WTC11 (cell line): ENCODE measurements at regions not wholly inside any gene's neighbourhood (a gene's known extent, or its start where the extent isn't known, plus 50 kb on each side); places are given as distances from the start of the nearest gene placed in this dataset.

Experiments used
- ATAC-seq: fragments of 200-7000 bp; cut with Tn5 transposase; 2 replicates; pipeline ENCODE4 v1.10.0; 2021; ENCODE audit warnings: mild to moderate bottlenecking, moderate library complexity
- CTCF ChIA-PET: fragments of 300-600 bp; sonication (Branson Sonifier 250); formaldehyde crosslinking; loops from one replicate; lab custom pipeline; 2021; ENCODE audit warnings: antibody characterized with exemption; lab: Charles Lee
- POLR2A ChIA-PET: fragments of 350-600 bp; sonication (Branson Sonifier 250); formaldehyde crosslinking; loops from one replicate; lab custom pipeline; 2021; ENCODE audit warnings: antibody characterized with exemption; lab: Charles Lee
- DNase-seq: peaks from one replicate; pipeline ENCODE4 v3.0.0; 2021; ENCODE audit warnings: low spot score
- H3K27ac Mint-ChIP-seq: 2 replicates; pipeline ENCODE4 v1.8.0; 2021; ENCODE audit warnings: mixed read lengths
- H3K27me3 Mint-ChIP-seq: 2 replicates; pipeline ENCODE4 v1.8.0; 2021; ENCODE audit warnings: low read depth, mild to moderate bottlenecking, moderate library complexity, mixed read lengths
- H3K36me3 Mint-ChIP-seq: 2 replicates; pipeline ENCODE4 v1.8.0; 2021; ENCODE audit warnings: mixed read lengths
- H3K4me1 Mint-ChIP-seq: 2 replicates; pipeline ENCODE4 v1.8.0; 2022; ENCODE audit warnings: mixed read lengths
- H3K4me3 Mint-ChIP-seq: 2 replicates; pipeline ENCODE4 v1.8.0; 2021; ENCODE audit warnings: mild to moderate bottlenecking, moderate library complexity, mixed read lengths
- H3K9me3 Mint-ChIP-seq: 2 replicates; pipeline ENCODE4 v1.8.0; 2021; ENCODE audit warnings: mixed read lengths
- CBFB ChIP-seq: sonication (generic); formaldehyde crosslinking; IDR thresholded peaks from 2 replicates; pipeline ENCODE4 v1.8.1; 2022; ENCODE audit warnings: mild to moderate bottlenecking, low read depth, missing genetic modification reagents
- CREB1 ChIP-seq: sonication (generic); formaldehyde crosslinking; IDR thresholded peaks from 2 replicates; pipeline ENCODE4 v1.8.0; 2023; ENCODE audit warnings: mild to moderate bottlenecking, missing genetic modification reagents
- ETV6 ChIP-seq: sonication (generic); formaldehyde crosslinking; IDR thresholded peaks from 2 replicates; pipeline ENCODE4 v1.8.1; 2022; ENCODE audit warnings: mild to moderate bottlenecking, missing genetic modification reagents
- FOXJ3 ChIP-seq: sonication (generic); formaldehyde crosslinking; IDR thresholded peaks from 2 replicates; pipeline ENCODE4 v1.9.0; 2021; ENCODE audit warnings: missing genetic modification reagents, mild to moderate bottlenecking, borderline replicate concordance
- FOXP1 ChIP-seq: sonication (generic); formaldehyde crosslinking; IDR thresholded peaks from 2 replicates; pipeline ENCODE4 v1.8.0; 2022; ENCODE audit warnings: missing genetic modification reagents, mild to moderate bottlenecking, moderate library complexity, borderline replicate concordance
- JAZF1 ChIP-seq: fragments of 250-450 bp; sonication (Bioruptor Pico); IDR thresholded peaks from 2 replicates; pipeline ENCODE4 v1.9.0; 2021; ENCODE audit warnings: moderate library complexity, mild to moderate bottlenecking, inconsistent platforms
- NFYB ChIP-seq: sonication (generic); formaldehyde crosslinking; conservative IDR thresholded peaks from 2 replicates; pipeline ENCODE4 v1.8.0; 2022; ENCODE audit warnings: low read depth, missing genetic modification reagents
- RELA ChIP-seq: sonication (generic); formaldehyde crosslinking; IDR thresholded peaks from 2 replicates; pipeline ENCODE4 v1.8.1; 2022; ENCODE audit warnings: missing genetic modification reagents, mild to moderate bottlenecking, borderline replicate concordance
- SMAD3 ChIP-seq: sonication (generic); formaldehyde crosslinking; IDR thresholded peaks from 2 replicates; pipeline ENCODE4 v1.8.0; 2022; ENCODE audit warnings: missing genetic modification reagents, mild to moderate bottlenecking, borderline replicate concordance
- TCF7 ChIP-seq: sonication (generic); formaldehyde crosslinking; IDR thresholded peaks from 2 replicates; pipeline ENCODE4 v1.8.0; 2022; ENCODE audit warnings: mild to moderate bottlenecking, low read depth, missing genetic modification reagents, moderate library complexity
- USF1 ChIP-seq: sonication (generic); formaldehyde crosslinking; IDR thresholded peaks from 2 replicates; pipeline ENCODE4 v1.8.0; 2022; ENCODE audit warnings: mild to moderate bottlenecking, missing genetic modification reagents
- ZMAT4 ChIP-seq: fragments of 250-450 bp; sonication (Bioruptor Pico); IDR thresholded peaks from 2 replicates; pipeline ENCODE4 v1.9.0; 2021; ENCODE audit warnings: mild to moderate bottlenecking
- ZNF121 ChIP-seq: sonication (generic); formaldehyde crosslinking; IDR thresholded peaks from 2 replicates; pipeline ENCODE4 v1.8.0; 2023; ENCODE audit warnings: missing genetic modification reagents
- ZNF317 ChIP-seq: sonication (generic); formaldehyde crosslinking; IDR thresholded peaks from 2 replicates; pipeline ENCODE4 v1.8.1; 2023; ENCODE audit warnings: low read depth, mild to moderate bottlenecking, moderate library complexity, missing genetic modification reagents, borderline replicate concordance
- ZNF396 ChIP-seq: fragments of 250-450 bp; sonication (Bioruptor Pico); IDR thresholded peaks from 2 replicates; pipeline ENCODE4 v1.8.0; 2021; ENCODE audit warnings: mild to moderate bottlenecking, moderate library complexity, borderline replicate concordance
- TF ChIP-seq, protein P1 (sequence below): fragments of 200-600 bp; IDR thresholded peaks from 2 replicates; pipeline ENCODE4 v1.8.0; 2022; ENCODE audit warnings: antibody characterized with exemption
- TF ChIP-seq, protein P2 (sequence below): sonication (generic); formaldehyde crosslinking; IDR thresholded peaks from 2 replicates; pipeline ENCODE4 v1.8.1; 2022; ENCODE audit warnings: low read depth, missing genetic modification reagents, borderline replicate concordance
- TF ChIP-seq, protein P3 (sequence below): sonication (generic); formaldehyde crosslinking; IDR thresholded peaks from 2 replicates; pipeline ENCODE4 v1.8.1; 2023; ENCODE audit warnings: mild to moderate bottlenecking, missing genetic modification reagents, moderate library complexity
- TF ChIP-seq, protein P4 (sequence below): sonication (generic); formaldehyde crosslinking; conservative IDR thresholded peaks from 2 replicates; pipeline ENCODE4 v1.8.1; 2023; ENCODE audit warnings: mild to moderate bottlenecking, low read depth, missing genetic modification reagents, moderate library complexity

DNA sequence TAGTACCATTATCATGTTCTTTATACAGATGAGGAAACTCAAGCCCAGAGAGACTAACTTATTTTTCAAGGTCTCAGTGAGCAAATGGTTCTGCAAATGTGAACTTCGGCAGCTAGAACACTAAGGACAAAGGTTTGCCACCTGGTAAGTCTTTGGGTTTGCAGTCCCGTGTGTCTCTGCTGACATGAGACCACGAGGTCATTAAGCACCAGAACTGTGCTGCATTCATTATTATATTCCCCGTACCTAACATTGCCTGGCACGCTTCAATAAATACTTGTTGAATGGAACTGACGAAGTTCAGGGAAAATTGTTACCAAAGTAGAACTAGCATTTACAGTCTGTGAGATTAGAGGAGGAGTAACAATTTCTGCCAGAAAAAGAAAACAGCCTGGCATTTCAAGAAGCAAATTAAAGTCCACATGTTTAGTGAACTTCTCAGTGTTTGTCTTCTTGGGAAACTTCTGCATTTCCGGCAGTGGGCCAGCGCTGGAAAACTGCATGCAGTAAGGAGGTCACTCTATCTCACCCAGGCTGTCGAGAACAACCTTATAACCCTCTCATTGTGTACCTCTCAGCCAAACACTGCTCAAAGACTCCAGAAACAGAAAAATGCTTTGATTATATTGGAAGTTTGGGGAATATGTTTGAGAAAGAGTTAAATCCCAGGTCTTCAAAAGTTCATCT, 67.4 kb upstream of the CPEB2 start:
- ATAC-seq (no peak), DNase-seq (no peak)
- CTCF ChIA-PET: no interaction called here
- no peaks in the 10 kb centered on the region for H3K27me3 Mint-ChIP-seq
- H3K9me3 Mint-ChIP-seq: peaks cover 5% of the 10 kb centered on the region; the same call in 1 of the 2 replicates
- no peak overlapping the region for H3K27ac Mint-ChIP-seq
- no peak for TF ChIP-seq CBFB
- TF ChIP-seq ZNF396 (CRISPR knock-in tag): no peak
- no peak for TF ChIP-seq JAZF1 (CRISPR knock-in tag)
- TF ChIP-seq FOXP1 (CRISPR knock-in tag): no peak
- no peak for TF ChIP-seq RELA
- no peak for TF ChIP-seq ZNF121 (CRISPR knock-in tag)
- no peak for TF ChIP-seq ZMAT4
- TF ChIP-seq ZNF317 (CRISPR knock-in tag): no peak
- TF ChIP-seq CREB1 (CRISPR knock-in tag): no peak
- TF ChIP-seq, protein P1, sequence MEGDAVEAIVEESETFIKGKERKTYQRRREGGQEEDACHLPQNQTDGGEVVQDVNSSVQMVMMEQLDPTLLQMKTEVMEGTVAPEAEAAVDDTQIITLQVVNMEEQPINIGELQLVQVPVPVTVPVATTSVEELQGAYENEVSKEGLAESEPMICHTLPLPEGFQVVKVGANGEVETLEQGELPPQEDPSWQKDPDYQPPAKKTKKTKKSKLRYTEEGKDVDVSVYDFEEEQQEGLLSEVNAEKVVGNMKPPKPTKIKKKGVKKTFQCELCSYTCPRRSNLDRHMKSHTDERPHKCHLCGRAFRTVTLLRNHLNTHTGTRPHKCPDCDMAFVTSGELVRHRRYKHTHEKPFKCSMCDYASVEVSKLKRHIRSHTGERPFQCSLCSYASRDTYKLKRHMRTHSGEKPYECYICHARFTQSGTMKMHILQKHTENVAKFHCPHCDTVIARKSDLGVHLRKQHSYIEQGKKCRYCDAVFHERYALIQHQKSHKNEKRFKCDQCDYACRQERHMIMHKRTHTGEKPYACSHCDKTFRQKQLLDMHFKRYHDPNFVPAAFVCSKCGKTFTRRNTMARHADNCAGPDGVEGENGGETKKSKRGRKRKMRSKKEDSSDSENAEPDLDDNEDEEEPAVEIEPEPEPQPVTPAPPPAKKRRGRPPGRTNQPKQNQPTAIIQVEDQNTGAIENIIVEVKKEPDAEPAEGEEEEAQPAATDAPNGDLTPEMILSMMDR: no peak
- TF ChIP-seq TCF7: no peak
- TF ChIP-seq, protein P2, sequence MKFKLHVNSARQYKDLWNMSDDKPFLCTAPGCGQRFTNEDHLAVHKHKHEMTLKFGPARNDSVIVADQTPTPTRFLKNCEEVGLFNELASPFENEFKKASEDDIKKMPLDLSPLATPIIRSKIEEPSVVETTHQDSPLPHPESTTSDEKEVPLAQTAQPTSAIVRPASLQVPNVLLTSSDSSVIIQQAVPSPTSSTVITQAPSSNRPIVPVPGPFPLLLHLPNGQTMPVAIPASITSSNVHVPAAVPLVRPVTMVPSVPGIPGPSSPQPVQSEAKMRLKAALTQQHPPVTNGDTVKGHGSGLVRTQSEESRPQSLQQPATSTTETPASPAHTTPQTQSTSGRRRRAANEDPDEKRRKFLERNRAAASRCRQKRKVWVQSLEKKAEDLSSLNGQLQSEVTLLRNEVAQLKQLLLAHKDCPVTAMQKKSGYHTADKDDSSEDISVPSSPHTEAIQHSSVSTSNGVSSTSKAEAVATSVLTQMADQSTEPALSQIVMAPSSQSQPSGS (CRISPR knock-in tag): no peak
- no peak for TF ChIP-seq ETV6 (CRISPR knock-in tag)
- TF ChIP-seq, protein P3, sequence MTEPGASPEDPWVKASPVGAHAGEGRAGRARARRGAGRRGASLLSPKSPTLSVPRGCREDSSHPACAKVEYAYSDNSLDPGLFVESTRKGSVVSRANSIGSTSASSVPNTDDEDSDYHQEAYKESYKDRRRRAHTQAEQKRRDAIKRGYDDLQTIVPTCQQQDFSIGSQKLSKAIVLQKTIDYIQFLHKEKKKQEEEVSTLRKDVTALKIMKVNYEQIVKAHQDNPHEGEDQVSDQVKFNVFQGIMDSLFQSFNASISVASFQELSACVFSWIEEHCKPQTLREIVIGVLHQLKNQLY (CRISPR knock-in tag): no peak
- no peak for TF ChIP-seq SMAD3 (CRISPR knock-in tag)
- TF ChIP-seq, protein P4, sequence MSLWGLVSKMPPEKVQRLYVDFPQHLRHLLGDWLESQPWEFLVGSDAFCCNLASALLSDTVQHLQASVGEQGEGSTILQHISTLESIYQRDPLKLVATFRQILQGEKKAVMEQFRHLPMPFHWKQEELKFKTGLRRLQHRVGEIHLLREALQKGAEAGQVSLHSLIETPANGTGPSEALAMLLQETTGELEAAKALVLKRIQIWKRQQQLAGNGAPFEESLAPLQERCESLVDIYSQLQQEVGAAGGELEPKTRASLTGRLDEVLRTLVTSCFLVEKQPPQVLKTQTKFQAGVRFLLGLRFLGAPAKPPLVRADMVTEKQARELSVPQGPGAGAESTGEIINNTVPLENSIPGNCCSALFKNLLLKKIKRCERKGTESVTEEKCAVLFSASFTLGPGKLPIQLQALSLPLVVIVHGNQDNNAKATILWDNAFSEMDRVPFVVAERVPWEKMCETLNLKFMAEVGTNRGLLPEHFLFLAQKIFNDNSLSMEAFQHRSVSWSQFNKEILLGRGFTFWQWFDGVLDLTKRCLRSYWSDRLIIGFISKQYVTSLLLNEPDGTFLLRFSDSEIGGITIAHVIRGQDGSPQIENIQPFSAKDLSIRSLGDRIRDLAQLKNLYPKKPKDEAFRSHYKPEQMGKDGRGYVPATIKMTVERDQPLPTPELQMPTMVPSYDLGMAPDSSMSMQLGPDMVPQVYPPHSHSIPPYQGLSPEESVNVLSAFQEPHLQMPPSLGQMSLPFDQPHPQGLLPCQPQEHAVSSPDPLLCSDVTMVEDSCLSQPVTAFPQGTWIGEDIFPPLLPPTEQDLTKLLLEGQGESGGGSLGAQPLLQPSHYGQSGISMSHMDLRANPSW (CRISPR knock-in tag): no peak
- no peak for TF ChIP-seq FOXJ3 (CRISPR knock-in tag)
- no peak for TF ChIP-seq USF1 (CRISPR knock-in tag)
- no peak for TF ChIP-seq NFYB
- no peaks in the 10 kb centered on the region for H3K4me1 Mint-ChIP-seq
- POLR2A ChIA-PET: no interaction called here
- no peaks in the 10 kb centered on the region for H3K36me3 Mint-ChIP-seq
- no peak overlapping the region for H3K4me3 Mint-ChIP-seq
